ENCODE measurements at regions not wholly inside any gene's neighbourhood (a gene's known extent, or its start where the extent isn't known, plus 50 kb on each side); places are given as distances from the start of the nearest gene placed in this dataset.

- H3K4me3 ChIP-seq (ENCODE audit: low read depth, low read length) = no peak overlapping the region
- ChIA-PET CTCF (no interaction called here), POLR2A (no interaction called here)
- no peaks in the 10 kb centered on the region for H3K36me3 ChIP-seq (ENCODE audit: control insufficient read depth, insufficient read depth, low read length)
- no peaks in the 10 kb centered on the region for H3K27me3 ChIP-seq (ENCODE audit: control insufficient read depth, insufficient read depth, low read length)
- DNase-seq (ENCODE audit: low read depth) = no peak
- no peak for TF ChIP-seq CTCF (IDR thresholded peaks at IDR 0.05; ENCODE audit: insufficient read depth, low read depth, low read length)
Measured at GRCh38 chr9:134487066-134487710, 154.4 kb upstream of the COL5A1 start.

GRCh38 chr9:134488331-134489280 is 153.0 kb upstream of the COL5A1 start:
- no peaks in the 10 kb centered on the region for H3K36me3 ChIP-seq (ENCODE audit: control insufficient read depth, insufficient read depth, low read length)
- H3K27me3 ChIP-seq (ENCODE audit: control insufficient read depth, insufficient read depth, low read length) = no peaks in the 10 kb centered on the region
- CTCF ChIA-PET = interaction anchor here (0.9 kb wide), 1 partner anchor 14 kb away, joined by 3 read pairs; no protein-coding TSS in a partner anchor
- peak; percentile 37 for DNase-seq (ENCODE audit: low read depth)
- POLR2A ChIA-PET = interaction anchor here (0.6 to 0.7 kb wide), 2 partner anchors 8 to 183 kb away, joined by 3 to 6 read pairs; no protein-coding TSS in a partner anchor
- no peak for TF ChIP-seq CTCF (IDR thresholded peaks at IDR 0.05; ENCODE audit: insufficient read depth, low read depth, low read length)
- H3K4me3 ChIP-seq (ENCODE audit: low read depth, low read length) = no peak overlapping the region

GRCh38 chr9:134489621-134490408 is 151.8 kb upstream of the COL5A1 start:
- ChIA-PET CTCF (no interaction called here), POLR2A (no interaction called here)
- Histone ChIP-seq H3K27me3 (ENCODE audit: control insufficient read depth, insufficient read depth, low read length) (no peaks in the 10 kb centered on the region), H3K36me3 (ENCODE audit: control insufficient read depth, insufficient read depth, low read length) (no peaks in the 10 kb centered on the region), H3K4me3 (ENCODE audit: low read depth, low read length) (no peak overlapping the region)
- TF ChIP-seq CTCF (IDR thresholded peaks at IDR 0.05; ENCODE audit: insufficient read depth, low read depth, low read length) = no peak
- DNase-seq (ENCODE audit: low read depth) = no peak

GRCh38 chr9:134490446-134490845 is 151.2 kb upstream of the COL5A1 start:
- no peak for DNase-seq (ENCODE audit: low read depth)
- TF ChIP-seq CTCF (IDR thresholded peaks at IDR 0.05; ENCODE audit: insufficient read depth, low read depth, low read length) = no peak
- no peak overlapping the region for H3K4me3 ChIP-seq (ENCODE audit: low read depth, low read length)
- H3K36me3 ChIP-seq (ENCODE audit: control insufficient read depth, insufficient read depth, low read length) = no peaks in the 10 kb centered on the region
- POLR2A ChIA-PET = no interaction called here
- CTCF ChIA-PET = no interaction called here
- no peaks in the 10 kb centered on the region for H3K27me3 ChIP-seq (ENCODE audit: control insufficient read depth, insufficient read depth, low read length)
